HL-60 (cell line): ENCODE measurements at regions not wholly inside any gene's neighbourhood (a gene's known extent, or its start where the extent isn't known, plus 50 kb on each side); places are given as distances from the start of the nearest gene placed in this dataset.

ENCODE experiments used
- DNase-seq, 2 experiments: peaks; one replicate each; pipeline ENCODE4 v3.0.0-alpha.2; 2010 to 2020; ENCODE audit warnings: low read depth in 1 of 2, low spot score in 1 of 2
- H3K27ac ChIP-seq: fragments of 250-450 bp; sonication (Bioruptor Pico); replicated peaks from 2 replicates; pipeline ENCODE4 v1.5.1; 2020; ENCODE audit warnings: mild to moderate bottlenecking, moderate library complexity
- H3K27me3 ChIP-seq: fragments of 250-450 bp; sonication (Bioruptor Pico); 2 replicates; pipeline ENCODE4 v1.5.1; 2021; ENCODE audit warnings: mild to moderate bottlenecking, moderate library complexity; ENCODE audit not compliant: insufficient read depth, poor library complexity, severe bottlenecking
- H3K4me3 ChIP-seq: replicated peaks from 2 replicates; pipeline ENCODE4 v1.5.1; 2011; ENCODE audit warnings: mild to moderate bottlenecking, control low read depth, low read length; ENCODE audit not compliant: insufficient read depth
- CTCF ChIP-seq: IDR thresholded peaks from one replicate; pipeline ENCODE4 v1.5.1; 2011; ENCODE audit warnings: low read length, control low read depth, inconsistent platforms; ENCODE audit not compliant: insufficient read depth
- GABPA ChIP-seq: IDR thresholded peaks from 2 replicates; pipeline ENCODE4 v1.6.1; 2012; ENCODE audit warnings: low read depth
- POLR2AphosphoS5 ChIP-seq: IDR thresholded peaks from 2 replicates; pipeline ENCODE4 v1.6.1; 2012; ENCODE audit warnings: low read depth
- REST ChIP-seq: IDR thresholded peaks from 2 replicates; pipeline ENCODE4 v1.6.1; 2012; ENCODE audit warnings: low read depth; ENCODE audit not compliant: insufficient replicate concordance
- SPI1 ChIP-seq: IDR thresholded peaks from 2 replicates; pipeline ENCODE4 v1.6.1; 2012; ENCODE audit warnings: low read depth, mild to moderate bottlenecking, borderline replicate concordance

- Histone ChIP-seq H3K4me3 (no peak overlapping the region), H3K27ac (no peak overlapping the region), H3K27me3 (no peaks in the 10 kb centered on the region)
- no peak for DNase-seq
- TF ChIP-seq POLR2AphosphoS5: no peak
- no peak for TF ChIP-seq CTCF
- TF ChIP-seq GABPA: no peak
- no peak for TF ChIP-seq REST
- TF ChIP-seq SPI1: no peak
Measured at GRCh38 chr11:127873478-127873877, 713.9 kb downstream of the ETS1 start.

- no peak overlapping the region for H3K4me3 ChIP-seq
- TF ChIP-seq SPI1: no peak
- TF ChIP-seq CTCF: no peak
- TF ChIP-seq GABPA: no peak
- TF ChIP-seq POLR2AphosphoS5: no peak
- no peak for TF ChIP-seq REST
- H3K27ac ChIP-seq: no peak overlapping the region
- H3K27me3 ChIP-seq: no peaks in the 10 kb centered on the region
- no peak for DNase-seq
Measured at GRCh38 chr11:127866109-127866508, 721.2 kb downstream of the ETS1 start.

GRCh38 chr11:127864861-127865260 lies 722.5 kb downstream of the ETS1 start:
- no peak overlapping the region for H3K4me3 ChIP-seq
- H3K27me3 ChIP-seq: no peaks in the 10 kb centered on the region
- no peak for DNase-seq
- TF ChIP-seq SPI1: no peak
- TF ChIP-seq CTCF: no peak
- no peak for TF ChIP-seq POLR2AphosphoS5
- no peak for TF ChIP-seq REST
- no peak for TF ChIP-seq GABPA
- no peak overlapping the region for H3K27ac ChIP-seq
